ENCODE measurements at regions not wholly inside any gene's neighbourhood (a gene's known extent, or its start where the extent isn't known, plus 50 kb on each side); places are given as distances from the start of the nearest gene placed in this dataset.

- H3K36me3 Mint-ChIP-seq = no peaks in the 10 kb centered on the region
- H3K9me3 Mint-ChIP-seq = peaks cover 0 to 3% (median 0%) of the 10 kb centered on the region in 5 donors
- CTCF ChIA-PET = no interaction called here
- Histone ChIP-seq H3K4me1 (ENCODE audit: insufficient read depth, low read length) (no peaks in the 10 kb centered on the region), H3K27me3 (ENCODE audit: insufficient read depth, low read length, poor library complexity, severe bottlenecking) (no peaks in the 10 kb centered on the region), H3K9me3 (ENCODE audit: low read length) (no peaks in the 10 kb centered on the region), H3K27ac (ENCODE audit: low read depth, low read length) (no peak overlapping the region), H3K4me3 (ENCODE audit: low read length) (no peak overlapping the region), H3K36me3 (ENCODE audit: insufficient read depth, low read length) (no peaks in the 10 kb centered on the region)
- no peak overlapping the region for H3K4me3 Mint-ChIP-seq
- no peak for DNase-seq
- POLR2A ChIA-PET = no interaction called here
- peaks cover 0 to 2% of the 10 kb centered on the region in 2 donors for H3K27me3 Mint-ChIP-seq
- no peak overlapping the region for H3K27ac Mint-ChIP-seq
- H3K4me1 Mint-ChIP-seq = no peaks in the 10 kb centered on the region
Observed at GRCh38 chr4:178063568-178063967, 621.3 kb upstream of the AGA start.

GRCh38 chr4:178066338-178066941, 624.2 kb upstream of the AGA start:
- DNase-seq = no peak
- H3K4me3 Mint-ChIP-seq = no peak overlapping the region
- H3K27me3 Mint-ChIP-seq = peaks cover 0 to 2% of the 10 kb centered on the region in 2 donors
- H3K4me1 Mint-ChIP-seq = no peaks in the 10 kb centered on the region
- H3K9me3 ChIP-seq (ENCODE audit: low read length) = no peaks in the 10 kb centered on the region
- H3K9me3 Mint-ChIP-seq = peaks cover 0 to 6% (median 0%) of the 10 kb centered on the region in 5 donors
- H3K27ac Mint-ChIP-seq = no peak overlapping the region
- no peak overlapping the region for H3K4me3 ChIP-seq (ENCODE audit: low read length)
- no peak overlapping the region for H3K27ac ChIP-seq (ENCODE audit: low read depth, low read length)
- H3K27me3 ChIP-seq (ENCODE audit: insufficient read depth, low read length, poor library complexity, severe bottlenecking) = no peaks in the 10 kb centered on the region
- CTCF ChIA-PET = no interaction called here
- no peaks in the 10 kb centered on the region for H3K36me3 Mint-ChIP-seq
- POLR2A ChIA-PET = no interaction called here
- no peaks in the 10 kb centered on the region for H3K4me1 ChIP-seq (ENCODE audit: insufficient read depth, low read length)
- no peaks in the 10 kb centered on the region for H3K36me3 ChIP-seq (ENCODE audit: insufficient read depth, low read length)

GRCh38 chr4:178068136-178068535, 625.9 kb upstream of the AGA start:
- no peaks in the 10 kb centered on the region for H3K4me1 Mint-ChIP-seq
- H3K27me3 Mint-ChIP-seq = peaks cover 0 to 2% of the 10 kb centered on the region in 2 donors
- no peaks in the 10 kb centered on the region for H3K36me3 ChIP-seq (ENCODE audit: insufficient read depth, low read length)
- peaks cover 0 to 3% (median 0%) of the 10 kb centered on the region in 5 donors for H3K9me3 Mint-ChIP-seq
- H3K4me3 Mint-ChIP-seq = no peak overlapping the region
- H3K36me3 Mint-ChIP-seq = no peaks in the 10 kb centered on the region
- H3K27ac Mint-ChIP-seq = no peak overlapping the region
- no peaks in the 10 kb centered on the region for H3K27me3 ChIP-seq (ENCODE audit: insufficient read depth, low read length, poor library complexity, severe bottlenecking)
- DNase-seq = no peak
- POLR2A ChIA-PET = no interaction called here
- no peaks in the 10 kb centered on the region for H3K9me3 ChIP-seq (ENCODE audit: low read length)
- no peak overlapping the region for H3K4me3 ChIP-seq (ENCODE audit: low read length)
- no peak overlapping the region for H3K27ac ChIP-seq (ENCODE audit: low read depth, low read length)
- no peaks in the 10 kb centered on the region for H3K4me1 ChIP-seq (ENCODE audit: insufficient read depth, low read length)
- CTCF ChIA-PET = no interaction called here

GRCh38 chr4:178070163-178070562, 627.9 kb upstream of the AGA start:
- no peak overlapping the region for H3K4me3 Mint-ChIP-seq
- Histone ChIP-seq H3K9me3 (ENCODE audit: low read length) (no peaks in the 10 kb centered on the region), H3K27me3 (ENCODE audit: insufficient read depth, low read length, poor library complexity, severe bottlenecking) (no peaks in the 10 kb centered on the region), H3K4me3 (ENCODE audit: low read length) (no peak overlapping the region), H3K4me1 (ENCODE audit: insufficient read depth, low read length) (no peaks in the 10 kb centered on the region), H3K27ac (ENCODE audit: low read depth, low read length) (no peak overlapping the region), H3K36me3 (ENCODE audit: insufficient read depth, low read length) (no peaks in the 10 kb centered on the region)
- H3K36me3 Mint-ChIP-seq = no peaks in the 10 kb centered on the region
- ChIA-PET POLR2A (no interaction called here), CTCF (no interaction called here)
- no peak overlapping the region for H3K27ac Mint-ChIP-seq
- peaks cover 0 to 2% of the 10 kb centered on the region in 2 donors for H3K27me3 Mint-ChIP-seq
- no peaks in the 10 kb centered on the region for H3K4me1 Mint-ChIP-seq
- peaks cover 0 to 3% (median 0%) of the 10 kb centered on the region in 5 donors for H3K9me3 Mint-ChIP-seq
- no peak for DNase-seq

DNA sequence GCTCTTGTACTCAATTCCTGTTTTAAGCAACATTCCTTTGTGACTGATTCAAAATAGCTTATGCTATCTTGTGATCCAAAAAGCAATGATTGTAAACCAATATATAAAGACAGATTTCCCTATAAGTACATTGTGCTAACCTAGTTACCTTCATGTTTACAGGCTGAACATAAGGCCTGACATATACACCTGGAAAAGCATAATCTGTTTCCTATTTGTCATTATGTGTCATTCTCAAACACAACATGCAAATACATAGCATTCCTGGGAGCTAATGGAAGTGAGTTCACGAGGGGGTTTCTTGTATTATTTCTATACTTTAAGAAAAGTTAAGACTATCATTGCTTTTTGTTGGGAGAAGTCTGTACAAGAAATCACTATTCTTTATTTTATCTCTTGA, 638.1 kb upstream of the AGA start:
- no peaks in the 10 kb centered on the region for H3K27me3 Mint-ChIP-seq
- ChIA-PET CTCF (no interaction called here), POLR2A (no interaction called here)

GRCh38 chr4:178081176-178081575, 638.9 kb upstream of the AGA start:
- no peaks in the 10 kb centered on the region for H3K9me3 ChIP-seq (ENCODE audit: low read length)
- CTCF ChIA-PET = no interaction called here
- H3K27me3 Mint-ChIP-seq = no peaks in the 10 kb centered on the region
- no peak overlapping the region for H3K27ac Mint-ChIP-seq
- no peaks in the 10 kb centered on the region for H3K4me1 ChIP-seq (ENCODE audit: insufficient read depth, low read length)
- H3K4me3 Mint-ChIP-seq = no peak overlapping the region
- H3K36me3 Mint-ChIP-seq = no peaks in the 10 kb centered on the region
- no peaks in the 10 kb centered on the region for H3K4me1 Mint-ChIP-seq
- POLR2A ChIA-PET = no interaction called here
- peaks cover 0 to 20% (median 2%) of the 10 kb centered on the region in 5 donors for H3K9me3 Mint-ChIP-seq
- no peak overlapping the region for H3K4me3 ChIP-seq (ENCODE audit: low read length)
- H3K27me3 ChIP-seq (ENCODE audit: insufficient read depth, low read length, poor library complexity, severe bottlenecking) = no peaks in the 10 kb centered on the region
- H3K27ac ChIP-seq (ENCODE audit: low read depth, low read length) = no peak overlapping the region
- no peak for DNase-seq
- no peaks in the 10 kb centered on the region for H3K36me3 ChIP-seq (ENCODE audit: insufficient read depth, low read length)

More for the DNA sequence above, 638.1 kb upstream of the AGA start:
- no peaks in the 10 kb centered on the region for H3K36me3 Mint-ChIP-seq
- H3K27ac Mint-ChIP-seq = no peak overlapping the region
- H3K4me3 Mint-ChIP-seq = no peak overlapping the region
- Histone ChIP-seq H3K4me3 (ENCODE audit: low read length) (no peak overlapping the region), H3K27ac (ENCODE audit: low read depth, low read length) (no peak overlapping the region), H3K27me3 (ENCODE audit: insufficient read depth, low read length, poor library complexity, severe bottlenecking) (no peaks in the 10 kb centered on the region), H3K4me1 (ENCODE audit: insufficient read depth, low read length) (no peaks in the 10 kb centered on the region), H3K36me3 (ENCODE audit: insufficient read depth, low read length) (no peaks in the 10 kb centered on the region), H3K9me3 (ENCODE audit: low read length) (no peaks in the 10 kb centered on the region)
- H3K9me3 Mint-ChIP-seq = peaks cover 0 to 18% (median under 1%) of the 10 kb centered on the region in 5 donors
- no peak for DNase-seq
- H3K4me1 Mint-ChIP-seq = no peaks in the 10 kb centered on the region

- ChIA-PET CTCF (no interaction called here), POLR2A (no interaction called here)
- no peak overlapping the region for H3K4me3 ChIP-seq (ENCODE audit: low read length)
Observed at GRCh38 chr4:178081896-178082295, 639.7 kb upstream of the AGA start.

GRCh38 chr4:178082906-178083305, 640.7 kb upstream of the AGA start:
- Histone ChIP-seq H3K27ac (ENCODE audit: low read depth, low read length) (no peak overlapping the region), H3K4me1 (ENCODE audit: insufficient read depth, low read length) (no peaks in the 10 kb centered on the region), H3K36me3 (ENCODE audit: insufficient read depth, low read length) (no peaks in the 10 kb centered on the region), H3K4me3 (ENCODE audit: low read length) (no peak overlapping the region), H3K27me3 (ENCODE audit: insufficient read depth, low read length, poor library complexity, severe bottlenecking) (no peaks in the 10 kb centered on the region), H3K9me3 (ENCODE audit: low read length) (no peaks in the 10 kb centered on the region)
- no peaks in the 10 kb centered on the region for H3K36me3 Mint-ChIP-seq
- H3K27me3 Mint-ChIP-seq = no peaks in the 10 kb centered on the region
- no peak for DNase-seq
- peaks cover 0 to 22% (median 0%) of the 10 kb centered on the region in 5 donors for H3K9me3 Mint-ChIP-seq
- H3K27ac Mint-ChIP-seq = no peak overlapping the region
- ChIA-PET CTCF (no interaction called here), POLR2A (no interaction called here)
- H3K4me1 Mint-ChIP-seq = no peaks in the 10 kb centered on the region
- no peak overlapping the region for H3K4me3 Mint-ChIP-seq

More at GRCh38 chr4:178081896-178082295, 639.7 kb upstream of the AGA start:
- no peaks in the 10 kb centered on the region for H3K36me3 ChIP-seq (ENCODE audit: insufficient read depth, low read length)
- Mint-ChIP-seq H3K27ac (no peak overlapping the region), H3K36me3 (no peaks in the 10 kb centered on the region), H3K4me1 (no peaks in the 10 kb centered on the region), H3K4me3 (no peak overlapping the region), H3K9me3 (peaks cover 0 to 20% (median 2%) of the 10 kb centered on the region in 5 donors), H3K27me3 (no peaks in the 10 kb centered on the region)
- no peaks in the 10 kb centered on the region for H3K4me1 ChIP-seq (ENCODE audit: insufficient read depth, low read length)
- H3K27ac ChIP-seq (ENCODE audit: low read depth, low read length) = no peak overlapping the region
- H3K27me3 ChIP-seq (ENCODE audit: insufficient read depth, low read length, poor library complexity, severe bottlenecking) = no peaks in the 10 kb centered on the region
- H3K9me3 ChIP-seq (ENCODE audit: low read length) = no peaks in the 10 kb centered on the region
- no peak for DNase-seq

GRCh38 chr4:178083968-178084367, 641.7 kb upstream of the AGA start:
- ChIA-PET CTCF (no interaction called here), POLR2A (no interaction called here)
- Mint-ChIP-seq H3K4me1 (no peaks in the 10 kb centered on the region), H3K36me3 (no peaks in the 10 kb centered on the region), H3K27me3 (no peaks in the 10 kb centered on the region), H3K4me3 (no peak overlapping the region), H3K27ac (no peak overlapping the region), H3K9me3 (peaks cover 0 to 30% (median 3%) of the 10 kb centered on the region in 5 donors)
- Histone ChIP-seq H3K27ac (ENCODE audit: low read depth, low read length) (no peak overlapping the region), H3K9me3 (ENCODE audit: low read length) (no peaks in the 10 kb centered on the region), H3K4me1 (ENCODE audit: insufficient read depth, low read length) (no peaks in the 10 kb centered on the region), H3K36me3 (ENCODE audit: insufficient read depth, low read length) (no peaks in the 10 kb centered on the region), H3K27me3 (ENCODE audit: insufficient read depth, low read length, poor library complexity, severe bottlenecking) (no peaks in the 10 kb centered on the region), H3K4me3 (ENCODE audit: low read length) (no peak overlapping the region)
- DNase-seq = no peak
